ENCODE measurements at regions not wholly inside any gene's neighbourhood (a gene's known extent, or its start where the extent isn't known, plus 50 kb on each side); places are given as distances from the start of the nearest gene placed in this dataset.

DNA sequence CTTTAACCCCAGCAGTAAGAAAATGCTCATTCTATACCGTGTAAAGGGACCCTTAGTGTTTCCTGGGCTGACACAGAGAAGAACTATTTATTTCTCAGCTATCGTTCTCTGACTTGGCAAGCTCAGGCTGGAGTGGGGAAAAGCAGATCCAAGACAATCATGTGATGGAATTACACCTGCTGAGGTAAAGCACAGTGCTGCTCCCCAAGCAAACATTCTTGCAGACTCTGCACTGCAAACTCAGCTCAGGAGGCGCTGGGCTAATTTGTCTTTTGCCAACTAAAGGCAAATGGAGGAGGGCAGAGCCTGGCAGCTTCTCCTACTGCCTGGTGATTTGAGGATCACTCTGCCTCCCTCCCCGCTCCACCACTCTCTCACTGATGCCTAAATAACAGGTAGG, 57.8 kb upstream of the FUT8 start:
- no peak for DNase-seq (ENCODE audit: low read depth in 2 of 2)

DNA sequence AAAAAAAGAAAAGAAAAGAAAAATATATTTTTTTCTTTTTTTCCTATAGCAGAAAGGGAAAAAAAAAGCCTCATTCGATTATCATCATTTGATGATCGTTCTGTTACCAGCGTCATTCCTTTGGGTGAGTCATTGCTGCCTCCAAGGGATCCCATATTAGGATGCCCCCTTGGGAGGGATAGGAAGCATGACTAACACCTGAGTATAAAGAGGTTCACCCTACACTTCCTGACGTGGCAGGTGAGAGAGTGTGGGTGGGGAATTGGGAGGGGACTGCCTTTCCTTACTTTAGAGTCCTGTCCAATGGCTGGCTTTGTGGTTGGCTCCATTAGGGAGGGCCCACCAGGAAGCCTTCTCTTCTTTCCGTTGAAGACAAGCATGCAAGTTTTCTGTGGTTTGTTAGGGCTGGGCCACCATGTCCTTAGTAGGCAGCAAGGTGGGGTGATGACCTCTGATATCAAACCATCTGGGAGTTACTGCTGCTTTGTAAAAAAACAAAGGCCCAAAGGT, 56.1 kb upstream of the FUT8 start:
- DNase-seq (ENCODE audit: low read depth in 2 of 2): peak in 1 of 2 donors; percentile 36

DNA sequence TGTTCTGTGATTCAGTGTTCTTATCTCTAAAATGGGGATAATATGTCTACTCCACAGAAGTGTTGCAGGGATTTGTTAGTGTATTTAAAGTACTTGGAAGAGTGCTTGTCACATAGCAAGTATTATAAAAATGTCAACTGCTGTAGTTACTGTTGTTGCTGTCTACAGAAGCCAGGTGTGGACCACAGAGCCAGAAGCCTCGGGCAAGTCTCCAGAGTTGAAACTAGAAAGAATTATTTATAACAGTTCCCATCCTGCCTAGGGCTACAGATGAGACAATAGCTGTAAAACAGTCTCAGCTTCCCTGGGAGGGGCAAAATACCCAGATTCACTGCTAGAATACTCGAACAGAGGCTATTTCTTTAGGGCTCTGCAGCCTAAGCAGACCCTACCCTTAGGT, 55.4 kb upstream of the FUT8 start:
- no peak for DNase-seq (ENCODE audit: low read depth in 2 of 2)

DNA sequence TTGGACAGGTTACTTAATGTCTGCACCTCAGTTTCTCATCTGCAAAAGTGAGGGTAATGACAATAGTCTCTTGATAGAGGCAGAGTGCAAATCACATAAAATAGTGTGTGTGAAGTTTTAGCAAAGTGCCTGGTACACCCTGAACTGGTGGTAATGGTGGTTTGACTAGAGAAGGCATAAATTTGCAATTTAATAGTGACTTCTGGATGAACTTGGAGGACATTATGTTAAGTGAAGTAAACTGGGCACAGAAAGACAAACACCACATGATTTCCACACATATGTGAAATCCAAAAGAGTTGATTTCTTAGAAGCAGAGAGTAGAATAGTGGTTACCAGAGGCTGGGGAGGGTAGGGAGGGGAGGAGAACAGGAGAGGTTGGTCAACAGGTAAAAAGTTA, 54.8 kb upstream of the FUT8 start:
- no peak for DNase-seq (ENCODE audit: low read depth in 2 of 2)

DNA sequence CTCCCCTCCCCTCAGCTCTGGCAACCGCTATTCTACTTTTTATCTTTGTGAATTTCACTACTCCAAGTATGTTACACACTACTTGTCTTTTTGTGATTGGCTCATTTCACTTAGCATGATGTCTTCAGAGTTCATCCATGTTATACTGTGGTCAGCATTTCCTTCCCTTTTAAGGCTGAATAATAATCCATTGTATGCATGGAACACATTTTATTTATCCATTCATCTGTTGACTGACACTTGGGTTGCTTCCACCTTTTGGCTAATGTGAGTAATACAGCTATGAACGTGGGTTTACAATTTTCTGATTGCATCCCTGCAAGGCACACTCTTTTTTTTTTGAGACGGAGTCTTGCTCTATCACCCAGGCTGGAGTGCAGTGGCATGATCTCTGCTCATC, 53.0 kb upstream of the FUT8 start:
- DNase-seq (ENCODE audit: low read depth in 2 of 2): no peak

DNA sequence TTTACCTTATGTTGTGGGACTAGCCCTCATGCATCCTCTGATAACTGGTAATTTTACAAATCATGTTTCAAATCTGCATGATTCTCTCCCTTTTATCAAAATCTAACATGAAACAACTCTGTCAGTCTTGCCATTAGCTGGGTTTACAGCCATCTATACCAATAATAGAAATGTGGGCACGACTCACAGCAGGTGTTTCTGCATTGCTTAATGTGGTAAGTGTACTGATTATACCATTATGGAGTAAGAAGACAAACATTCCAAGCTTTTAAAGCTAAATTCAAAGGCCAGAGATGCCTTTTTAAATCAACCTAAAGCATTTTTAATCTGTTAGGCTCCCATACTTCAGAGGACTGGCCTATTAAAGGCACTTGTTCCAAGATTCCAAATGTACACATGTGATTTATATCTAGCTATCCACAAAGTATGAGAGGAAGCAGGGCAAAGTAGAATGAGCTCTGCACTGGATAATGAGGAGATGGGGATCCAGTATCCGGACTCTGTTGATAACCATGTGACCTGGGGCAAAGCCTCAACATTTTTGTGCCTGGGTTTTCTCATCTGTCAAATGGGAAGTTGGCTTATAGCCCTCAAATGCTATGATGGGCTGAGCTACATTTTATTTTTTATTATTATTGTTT, 52.3 kb upstream of the FUT8 start:
- no peak for DNase-seq (ENCODE audit: low read depth in 2 of 2)

DNA sequence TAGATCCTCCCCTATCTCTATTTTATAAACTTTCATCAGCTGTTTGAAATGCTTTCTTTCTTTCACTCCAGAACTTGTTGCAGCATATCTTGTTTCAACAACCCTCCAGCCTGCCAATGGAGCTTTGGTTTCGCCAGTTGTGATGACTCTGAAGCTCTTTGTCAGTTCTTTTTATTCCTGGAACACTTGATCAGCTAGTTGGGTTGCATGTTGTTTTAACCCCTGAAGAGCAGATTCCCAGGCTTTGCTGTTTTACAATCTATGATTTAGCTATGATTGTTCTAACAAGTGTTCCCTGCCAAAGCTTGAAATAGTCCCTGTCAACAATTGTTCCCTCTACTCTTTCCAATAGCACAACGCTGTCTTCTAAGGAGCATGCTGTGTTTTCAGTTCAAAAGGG, 50.6 kb upstream of the FUT8 start:
- DNase-seq (ENCODE audit: low read depth in 2 of 2): no peak

Data from stimulated activated CD8-positive, alpha-beta memory T cell treated with anti-CD3 and anti-CD28 coated beads, Interleukin-15, amount 100 ng/mL, for 48 hours (primary cell).